Trophoblast cell (in vitro differentiated cells and primary cell): ENCODE measurements at regions not wholly inside any gene's neighbourhood (a gene's known extent, or its start where the extent isn't known, plus 50 kb on each side); places are given as distances from the start of the nearest gene placed in this dataset.

Experiments
- DNase-seq, 2 donors: peaks; one replicate each; pipeline ENCODE4 v3.0.0-alpha.2; 2016
- H2AFZ ChIP-seq: 2 replicates; pipeline ENCODE4 v1.6.1; 2013; ENCODE audit warnings: low read length, moderate library complexity, mild to moderate bottlenecking; ENCODE audit not compliant: insufficient read depth, poor library complexity
- H2AK5ac ChIP-seq: 2 replicates; pipeline ENCODE4 v1.6.1; 2013; ENCODE audit warnings: mild to moderate bottlenecking, low read length
- H2BK120ac ChIP-seq: 2 replicates; pipeline ENCODE4 v1.6.1; 2013; ENCODE audit warnings: low read length, mild to moderate bottlenecking, moderate library complexity; ENCODE audit not compliant: insufficient read depth, poor library complexity
- H2BK12ac ChIP-seq: 2 replicates; pipeline ENCODE4 v1.6.1; 2013; ENCODE audit warnings: mild to moderate bottlenecking, low read length, moderate library complexity
- H2BK5ac ChIP-seq: 2 replicates; pipeline ENCODE4 v1.6.1; 2013; ENCODE audit warnings: low read length, low read depth, moderate library complexity, mild to moderate bottlenecking; ENCODE audit not compliant: poor library complexity
- H3K14ac ChIP-seq: 2 replicates; pipeline ENCODE4 v1.6.1; 2013; ENCODE audit warnings: mild to moderate bottlenecking, low read length
- H3K18ac ChIP-seq: 2 replicates; pipeline ENCODE4 v1.6.1; 2013; ENCODE audit warnings: mild to moderate bottlenecking, low read length
- H3K23ac ChIP-seq: 2 replicates; pipeline ENCODE4 v1.6.1; 2013; ENCODE audit warnings: low read length
- H3K27ac ChIP-seq: 2 replicates; pipeline ENCODE4 v1.5.1; 2013; ENCODE audit warnings: low read depth, mild to moderate bottlenecking, inconsistent platforms, low read length, moderate library complexity
- H3K27me3 ChIP-seq: 2 replicates; pipeline ENCODE4 v1.6.1; 2013; ENCODE audit warnings: inconsistent platforms, mild to moderate bottlenecking, low read length, moderate library complexity; ENCODE audit not compliant: insufficient read depth
- H3K36me3 ChIP-seq, 2 experiments: 1 replicate in 1 of 2; 2 replicates in 1 of 2; pipeline ENCODE4 v1.6.1; 2013; ENCODE audit warnings: low read length in 2 of 2, mild to moderate bottlenecking in 2 of 2, moderate library complexity in 1 of 2; ENCODE audit not compliant: insufficient read depth in 2 of 2, control insufficient read depth in 1 of 2
- H3K4ac ChIP-seq: 2 replicates; pipeline ENCODE4 v1.6.1; 2013; ENCODE audit warnings: low read depth, mild to moderate bottlenecking, low read length, moderate library complexity
- H3K4me1 ChIP-seq, 2 experiments: 1 replicate in 1 of 2; 2 replicates in 1 of 2; pipeline ENCODE4 v1.6.1; 2013; ENCODE audit warnings: low read length in 2 of 2, mild to moderate bottlenecking in 2 of 2, moderate library complexity in 1 of 2; ENCODE audit not compliant: insufficient read depth in 2 of 2, control insufficient read depth in 1 of 2
- H3K4me2 ChIP-seq: 2 replicates; pipeline ENCODE4 v1.6.1; 2013; ENCODE audit warnings: inconsistent platforms, mild to moderate bottlenecking, low read length, moderate library complexity
- H3K4me3 ChIP-seq: 2 replicates; pipeline ENCODE4 v1.5.1; 2013; ENCODE audit warnings: mild to moderate bottlenecking, low read depth, low read length, inconsistent platforms
- H3K79me1 ChIP-seq: one replicate; pipeline ENCODE4 v1.6.1; 2013; ENCODE audit warnings: low read length
- H3K79me2 ChIP-seq: 2 replicates; pipeline ENCODE4 v1.6.1; 2013; ENCODE audit warnings: low read length, mild to moderate bottlenecking; ENCODE audit not compliant: control insufficient read depth, insufficient read depth, poor library complexity
- H3K9ac ChIP-seq: 2 replicates; pipeline ENCODE4 v1.6.1; 2013; ENCODE audit warnings: mild to moderate bottlenecking, low read length
- H3K9me3 ChIP-seq: 2 replicates; pipeline ENCODE4 v1.6.1; 2013; ENCODE audit warnings: low read depth, mild to moderate bottlenecking, control low read depth, inconsistent platforms, low read length; ENCODE audit not compliant: insufficient read depth
- H4K12ac ChIP-seq: 2 replicates; pipeline ENCODE4 v1.6.1; 2013; ENCODE audit warnings: low read depth, mild to moderate bottlenecking, low read length, moderate library complexity
- H4K8ac ChIP-seq: 2 replicates; pipeline ENCODE4 v1.6.1; 2013; ENCODE audit warnings: low read depth, mild to moderate bottlenecking, low read length, moderate library complexity
- H4K91ac ChIP-seq: one replicate; pipeline ENCODE4 v1.6.1; 2013; ENCODE audit warnings: low read depth, mild to moderate bottlenecking, low read length, moderate library complexity
- WGBS: extraction: QIAGEN DNeasy Blood & Tissue Kit; methylation state at CpG from one replicate; pipeline ENCODE4 v1.1.7; 2013; ENCODE audit warnings: missing lambda C conversion rate; ENCODE audit not compliant: insufficient read length, insufficient coverage; ENCODE audit errors: extremely low coverage; 5-methylcytosine and 5-hydroxymethylcytosine counted together

GRCh38 chr6:40898073-40898472 is 140.9 kb downstream of the UNC5CL start:
- Histone ChIP-seq H2BK12ac (no peak overlapping the region), H3K79me1 (no peaks in the 10 kb centered on the region), H3K27ac (no peak overlapping the region), H4K91ac (no peak overlapping the region), H3K36me3 (no peaks in the 10 kb centered on the region), H4K12ac (no peak overlapping the region), H3K79me2 (no peaks in the 10 kb centered on the region), H2AK5ac (no peak overlapping the region), H3K4ac (no peak overlapping the region), H3K18ac (no peak overlapping the region), H3K4me3 (no peak overlapping the region), H3K23ac (no peak overlapping the region), H3K14ac (no peak overlapping the region), H3K27me3 (no peaks in the 10 kb centered on the region), H3K9me3 (no peaks in the 10 kb centered on the region), H2BK5ac (no peak overlapping the region), H3K9ac (no peak overlapping the region), H4K8ac (no peak overlapping the region), H2BK120ac (no peak overlapping the region), H2AFZ (no peak overlapping the region), H3K4me2 (no peak overlapping the region), H3K4me1 (no peaks in the 10 kb centered on the region)
- WGBS: no CpG with 5 or more reads among the region's 1 CpG
- DNase-seq: no peak

- Histone ChIP-seq H3K18ac (no peak overlapping the region), H3K4ac (no peak overlapping the region), H3K4me1 (no peaks in the 10 kb centered on the region), H3K27ac (no peak overlapping the region), H3K23ac (no peak overlapping the region), H4K12ac (no peak overlapping the region), H2AK5ac (no peak overlapping the region), H2BK5ac (no peak overlapping the region), H4K91ac (no peak overlapping the region), H3K27me3 (no peaks in the 10 kb centered on the region), H2AFZ (no peak overlapping the region), H3K79me2 (no peaks in the 10 kb centered on the region), H3K4me2 (no peak overlapping the region), H3K4me3 (no peak overlapping the region), H3K9me3 (no peaks in the 10 kb centered on the region), H3K79me1 (no peaks in the 10 kb centered on the region), H3K9ac (no peak overlapping the region), H3K14ac (no peak overlapping the region), H3K36me3 (no peaks in the 10 kb centered on the region), H2BK120ac (no peak overlapping the region), H4K8ac (no peak overlapping the region), H2BK12ac (no peak overlapping the region)
- no CpG with 5 or more reads among the region's 10 CpGs for WGBS
- DNase-seq: no peak
Measured at GRCh38 chr6:40897390-40898003, 141.5 kb downstream of the UNC5CL start.

- H4K12ac ChIP-seq: no peak overlapping the region
- no peak overlapping the region for H3K14ac ChIP-seq
- WGBS: no CpG with 5 or more reads among the region's 3 CpGs
- H2BK5ac ChIP-seq: no peak overlapping the region
- H3K4ac ChIP-seq: no peak overlapping the region
- H3K79me1 ChIP-seq: no peaks in the 10 kb centered on the region
- H3K4me2 ChIP-seq: no peak overlapping the region
- no peaks in the 10 kb centered on the region for H3K9me3 ChIP-seq
- no peaks in the 10 kb centered on the region for H3K4me1 ChIP-seq
- no peak overlapping the region for H2BK120ac ChIP-seq
- H3K79me2 ChIP-seq: no peaks in the 10 kb centered on the region
- no peaks in the 10 kb centered on the region for H3K36me3 ChIP-seq
- H4K8ac ChIP-seq: no peak overlapping the region
- no peaks in the 10 kb centered on the region for H3K27me3 ChIP-seq
- no peak overlapping the region for H3K18ac ChIP-seq
- H3K9ac ChIP-seq: no peak overlapping the region
- DNase-seq: no peak
- no peak overlapping the region for H4K91ac ChIP-seq
- H3K23ac ChIP-seq: no peak overlapping the region
- no peak overlapping the region for H2BK12ac ChIP-seq
- H3K4me3 ChIP-seq: no peak overlapping the region
- no peak overlapping the region for H3K27ac ChIP-seq
- no peak overlapping the region for H2AFZ ChIP-seq
- no peak overlapping the region for H2AK5ac ChIP-seq
Measured at GRCh38 chr6:40896696-40897095, 142.3 kb downstream of the UNC5CL start.

DNA sequence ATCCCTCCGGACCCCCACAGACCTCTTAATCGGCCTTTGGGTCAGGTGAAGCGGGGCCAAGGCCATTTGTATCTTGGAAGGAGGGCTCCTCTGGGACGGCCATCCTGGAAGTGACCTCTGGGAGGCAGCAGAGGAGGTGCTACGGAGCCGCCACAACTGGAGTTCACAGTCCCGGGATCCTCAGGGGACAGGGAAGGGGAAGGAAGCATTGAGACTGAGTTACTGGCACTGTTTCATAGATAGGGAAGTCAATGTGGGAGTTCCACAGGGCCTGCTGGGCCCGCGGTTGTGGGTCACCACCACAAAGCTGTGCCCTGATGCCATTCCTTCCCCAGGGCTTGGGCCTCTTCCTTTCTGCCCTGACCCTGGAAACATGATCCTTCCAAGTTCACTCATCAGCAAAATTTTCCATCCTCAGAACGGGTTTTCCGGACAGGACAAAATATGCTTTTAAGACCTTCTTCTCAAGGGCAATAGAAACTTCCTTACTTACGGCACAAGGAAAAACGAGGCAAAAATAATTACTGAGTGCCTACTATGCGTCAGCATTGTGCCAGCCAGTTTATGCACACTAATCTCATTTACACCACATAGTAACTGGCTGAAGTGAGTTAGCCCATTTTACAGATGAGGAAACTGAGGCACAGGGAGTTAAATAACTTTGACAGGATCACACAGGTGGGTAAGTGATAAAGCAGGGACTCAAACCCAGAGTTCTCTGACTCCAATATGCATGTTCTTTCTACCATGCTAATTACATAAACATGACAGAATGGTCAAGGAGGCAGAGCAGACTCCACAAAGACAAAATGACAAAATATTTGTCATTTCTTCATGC is 143.8 kb downstream of the UNC5CL start:
- no peak overlapping the region for H3K9ac ChIP-seq
- H2BK120ac ChIP-seq: no peak overlapping the region
- H3K4ac ChIP-seq: no peak overlapping the region
- no peaks in the 10 kb centered on the region for H3K79me2 ChIP-seq
- no peaks in the 10 kb centered on the region for H3K79me1 ChIP-seq
- no peak overlapping the region for H4K91ac ChIP-seq
- no peak overlapping the region for H3K4me3 ChIP-seq
- H2AFZ ChIP-seq: peak overlapping the region; percentile 43
- H3K14ac ChIP-seq: no peak overlapping the region
- H3K27ac ChIP-seq: no peak overlapping the region
- H3K18ac ChIP-seq: no peak overlapping the region
- no CpG with 5 or more reads among the region's 14 CpGs for WGBS
- H3K36me3 ChIP-seq: no peaks in the 10 kb centered on the region
- no peak overlapping the region for H2BK5ac ChIP-seq
- no peak overlapping the region for H2BK12ac ChIP-seq
- H4K8ac ChIP-seq: no peak overlapping the region
- H3K27me3 ChIP-seq: no peaks in the 10 kb centered on the region
- no peaks in the 10 kb centered on the region for H3K9me3 ChIP-seq
- no peak overlapping the region for H2AK5ac ChIP-seq
- no peaks in the 10 kb centered on the region for H3K4me1 ChIP-seq
- H3K4me2 ChIP-seq: no peak overlapping the region
- no peak overlapping the region for H3K23ac ChIP-seq
- DNase-seq: peak; percentile 43 to 49
- H4K12ac ChIP-seq: no peak overlapping the region
